ENCODE measurements at regions not wholly inside any gene's neighbourhood (a gene's known extent, or its start where the extent isn't known, plus 50 kb on each side); places are given as distances from the start of the nearest gene placed in this dataset.

DNA sequence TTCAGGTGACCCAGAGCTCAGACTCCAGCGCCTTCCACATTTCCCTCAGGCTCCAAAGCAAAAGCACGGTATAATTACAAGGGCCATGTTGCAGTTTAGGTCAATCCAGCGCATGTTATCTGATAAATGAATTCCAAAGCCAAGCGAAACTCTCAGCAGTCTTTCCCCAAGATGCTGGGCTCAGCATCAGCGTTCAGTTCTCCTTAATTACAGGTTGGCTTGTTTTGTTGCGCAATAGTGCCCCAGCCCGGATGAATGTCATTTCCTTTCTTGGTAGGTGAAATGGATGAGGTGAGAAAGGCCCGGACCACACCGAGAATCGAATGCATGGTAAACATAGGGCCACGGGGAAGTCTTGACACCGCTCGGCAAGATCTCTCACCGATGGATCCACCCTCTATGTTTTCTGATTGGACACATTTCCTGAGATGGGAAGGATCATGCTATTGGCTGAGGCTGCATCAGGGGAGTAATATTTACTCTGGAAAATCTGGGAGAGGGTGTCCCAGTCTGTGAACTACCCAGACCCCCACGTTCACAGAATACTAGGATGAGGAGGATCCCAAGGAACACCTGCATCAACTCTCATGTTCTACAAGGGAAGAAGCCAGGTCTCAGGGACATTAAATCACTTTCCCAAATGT lies 221.2 kb upstream of the ANKRD55 start:
- no peak for DNase-seq

DNA sequence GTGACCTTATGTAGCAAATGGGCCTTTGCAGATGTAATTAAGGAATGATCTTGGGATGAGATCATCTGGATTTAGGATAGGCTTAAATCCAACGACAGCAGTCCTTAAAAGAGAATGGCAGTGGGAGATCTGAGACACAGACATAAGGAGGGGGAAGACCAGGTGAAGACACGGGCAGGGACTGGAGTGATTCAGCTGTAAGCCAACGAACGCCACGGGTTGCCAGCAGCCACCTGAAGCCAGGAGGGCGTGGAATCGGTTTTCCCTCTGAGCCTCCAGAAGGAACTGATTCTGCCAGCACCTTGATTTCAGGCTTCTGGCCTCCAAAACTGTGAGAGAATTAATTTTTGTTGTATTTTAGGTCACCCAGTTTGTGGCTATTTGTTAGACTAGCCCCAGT lies 218.6 kb upstream of the ANKRD55 start:
- DNase-seq = no peak

DNA sequence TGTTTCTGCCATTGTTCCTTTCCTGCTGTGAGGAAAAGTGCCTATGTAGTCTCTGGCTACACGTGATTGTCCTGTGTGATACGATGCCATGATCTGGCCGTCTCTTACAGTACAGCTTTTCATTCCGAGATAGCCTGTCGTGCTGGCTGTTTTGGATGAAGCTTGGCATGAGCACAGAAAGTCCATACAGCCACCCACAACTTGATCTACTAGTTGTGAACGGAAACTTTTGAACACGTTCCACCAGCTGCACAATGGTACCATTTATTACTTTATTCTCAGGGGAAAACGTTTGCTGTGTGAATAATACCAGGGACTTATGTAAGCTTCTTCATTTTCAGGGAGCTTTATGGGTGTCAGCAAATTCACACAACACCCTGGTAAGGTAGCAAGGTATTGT lies 217.6 kb upstream of the ANKRD55 start:
- no peak for DNase-seq

DNA sequence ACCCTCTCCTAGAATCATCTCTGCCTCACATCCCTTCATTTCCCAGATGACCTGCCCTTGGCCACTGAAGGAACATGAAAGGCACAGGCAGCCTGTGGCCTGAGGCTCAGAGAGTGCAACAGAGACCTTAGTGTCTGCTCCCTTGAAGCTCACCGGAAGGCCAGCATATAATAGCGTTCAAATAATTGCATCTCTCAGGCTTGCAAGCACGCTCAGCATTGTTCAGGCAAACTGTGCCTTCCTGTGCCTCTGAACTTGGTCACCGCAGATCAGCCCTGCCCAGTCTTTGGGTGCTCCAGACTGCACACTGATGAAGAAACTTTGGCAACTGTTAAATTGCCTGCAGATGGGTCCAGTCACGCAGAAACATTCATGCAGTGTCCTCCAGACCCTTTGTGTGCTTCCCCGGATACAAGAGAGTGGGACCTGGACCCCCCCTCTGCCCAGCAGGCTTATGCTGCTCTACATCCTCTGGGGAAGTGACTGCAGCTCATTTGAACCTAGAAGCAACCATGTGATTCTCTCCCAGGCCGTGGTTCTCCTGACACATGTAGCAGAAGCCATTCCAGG lies 216.0 kb upstream of the ANKRD55 start:
- DNase-seq = no peak

DNA sequence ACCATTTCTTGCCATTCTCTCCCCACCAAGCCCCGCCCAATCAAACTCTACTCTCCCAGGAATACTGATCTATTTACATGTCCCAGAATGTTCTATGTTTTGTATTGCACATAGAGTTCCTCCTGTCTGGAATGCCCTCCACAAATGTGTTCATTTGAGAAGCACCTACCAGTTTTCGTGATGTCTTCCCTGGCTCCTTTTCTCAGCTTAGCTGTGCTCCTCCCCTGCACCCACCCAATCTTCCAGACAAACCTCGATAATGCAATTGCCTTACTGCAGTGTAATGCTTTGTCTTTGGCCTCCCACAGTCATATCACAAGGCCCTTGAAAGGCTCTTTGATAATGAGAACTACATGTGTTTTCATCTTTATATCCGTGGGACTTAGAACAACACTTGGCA lies 214.5 kb upstream of the ANKRD55 start:
- no peak for DNase-seq

DNA sequence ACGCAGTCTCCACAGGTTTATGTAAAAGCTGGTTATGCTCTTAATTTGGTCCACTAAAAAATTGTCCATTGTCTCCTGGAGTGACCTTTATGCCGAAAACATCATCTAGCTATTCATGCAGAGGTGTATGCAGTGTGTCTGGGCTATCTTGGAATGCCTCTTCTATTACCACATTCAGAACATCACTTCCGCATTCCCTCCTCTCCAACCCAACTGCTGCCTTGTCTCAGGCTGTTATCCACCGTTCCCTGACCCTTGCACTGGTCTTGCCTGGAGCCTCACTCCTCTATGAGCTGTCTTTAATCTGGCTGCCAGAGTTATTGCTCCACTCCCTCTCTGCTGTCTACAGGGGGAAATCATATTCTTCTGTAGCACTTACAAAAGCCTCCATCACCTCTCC lies 214.1 kb upstream of the ANKRD55 start:
- no peak for DNase-seq

DNA sequence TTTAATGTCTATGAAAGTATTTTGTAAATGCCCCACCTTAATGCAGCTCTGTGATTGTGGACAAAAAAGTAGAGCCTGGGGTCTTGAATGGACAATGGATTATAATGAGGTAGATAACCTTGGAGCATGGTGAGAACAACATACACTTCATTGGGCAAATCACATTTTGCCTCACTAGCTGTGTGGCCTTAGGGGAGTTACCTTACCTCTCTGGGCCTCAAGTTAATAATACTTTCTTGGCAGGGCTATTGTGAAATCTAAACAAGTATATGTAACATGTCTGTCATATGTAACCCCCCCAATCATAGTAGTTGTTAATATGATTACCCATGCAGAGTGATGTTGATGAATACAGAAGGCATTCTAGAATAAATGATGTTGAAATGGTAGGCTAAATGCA lies 213.6 kb upstream of the ANKRD55 start:
- DNase-seq = no peak

DNA sequence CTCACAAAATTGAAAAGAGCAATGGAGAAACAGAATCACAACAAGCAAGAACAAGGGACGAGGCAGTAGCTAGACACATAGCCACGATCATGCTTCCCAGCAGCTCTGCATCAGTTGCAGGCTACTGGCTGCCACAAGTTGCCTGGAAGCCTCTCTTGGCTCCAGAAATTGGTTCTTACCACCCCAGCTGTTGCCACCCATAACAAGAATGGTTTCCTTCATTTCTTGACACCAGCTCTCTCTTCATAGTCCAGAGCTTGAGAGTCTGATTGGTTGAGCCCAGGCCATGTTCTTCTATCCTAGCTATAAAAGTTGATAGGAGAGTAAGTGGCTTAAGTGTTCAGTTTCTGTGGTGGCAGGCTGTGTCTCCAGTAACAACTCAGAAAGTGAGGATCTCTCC lies 210.7 kb upstream of the ANKRD55 start:
- DNase-seq = no peak

DNA sequence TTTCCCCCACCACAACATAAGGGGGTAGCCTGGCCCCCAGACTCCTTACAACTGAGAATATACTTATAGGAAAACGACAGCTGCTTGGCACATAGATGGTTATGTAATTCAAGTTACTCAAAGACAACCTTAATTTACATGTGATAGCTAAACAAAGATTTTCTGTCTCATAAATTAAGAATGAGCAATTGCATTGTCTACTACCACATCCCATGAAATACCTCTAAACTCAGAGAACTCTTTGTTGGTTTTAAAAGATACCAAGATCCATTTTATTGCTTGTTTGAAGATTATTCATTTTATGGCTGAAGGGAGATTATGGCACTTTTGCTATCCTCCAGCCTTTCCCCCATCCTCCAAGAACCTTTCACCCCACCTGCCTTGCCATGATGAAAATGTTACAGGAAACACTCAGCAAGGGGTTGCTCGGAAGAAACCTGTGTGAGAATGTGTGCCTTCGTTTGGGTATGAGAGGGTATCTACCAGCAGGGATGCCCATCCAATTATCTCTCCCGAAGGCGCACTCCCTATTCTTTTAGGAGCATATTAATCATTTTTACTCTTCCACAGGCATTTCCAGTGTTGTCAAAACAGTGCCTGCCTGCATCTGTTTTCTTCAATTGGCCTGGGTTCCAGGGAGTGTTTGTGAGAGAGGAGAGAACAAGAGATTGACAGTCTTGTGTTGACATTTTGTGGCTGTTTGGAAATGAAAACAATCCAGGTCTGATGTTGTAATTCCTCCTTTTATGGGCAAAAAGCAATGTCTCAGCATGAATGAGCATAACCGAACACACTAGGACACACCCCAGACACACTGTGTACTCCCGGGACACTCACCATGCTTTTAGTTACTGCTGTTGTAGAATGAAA lies 208.0 kb upstream of the ANKRD55 start:
- no peak for DNase-seq

DNA sequence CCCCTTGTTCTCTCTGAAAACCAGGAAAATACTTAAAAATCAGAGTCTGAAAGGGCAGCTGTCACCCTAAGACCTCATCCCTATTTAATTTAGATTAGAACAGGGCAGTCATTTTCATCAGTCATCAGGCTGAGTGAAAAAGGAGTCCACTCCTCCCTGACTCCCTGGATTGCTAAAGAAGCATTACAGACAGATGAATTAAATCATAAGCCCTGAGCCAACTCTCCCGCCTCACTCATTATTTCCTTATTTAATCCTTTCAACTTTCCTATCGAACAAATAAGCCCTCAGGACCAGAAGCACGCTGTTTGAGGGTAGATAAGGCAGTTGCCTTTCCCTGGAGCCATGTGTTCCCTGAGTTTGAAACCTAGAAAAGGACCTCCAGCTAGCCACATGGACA lies 201.9 kb upstream of the ANKRD55 start:
- DNase-seq = no peak

DNA sequence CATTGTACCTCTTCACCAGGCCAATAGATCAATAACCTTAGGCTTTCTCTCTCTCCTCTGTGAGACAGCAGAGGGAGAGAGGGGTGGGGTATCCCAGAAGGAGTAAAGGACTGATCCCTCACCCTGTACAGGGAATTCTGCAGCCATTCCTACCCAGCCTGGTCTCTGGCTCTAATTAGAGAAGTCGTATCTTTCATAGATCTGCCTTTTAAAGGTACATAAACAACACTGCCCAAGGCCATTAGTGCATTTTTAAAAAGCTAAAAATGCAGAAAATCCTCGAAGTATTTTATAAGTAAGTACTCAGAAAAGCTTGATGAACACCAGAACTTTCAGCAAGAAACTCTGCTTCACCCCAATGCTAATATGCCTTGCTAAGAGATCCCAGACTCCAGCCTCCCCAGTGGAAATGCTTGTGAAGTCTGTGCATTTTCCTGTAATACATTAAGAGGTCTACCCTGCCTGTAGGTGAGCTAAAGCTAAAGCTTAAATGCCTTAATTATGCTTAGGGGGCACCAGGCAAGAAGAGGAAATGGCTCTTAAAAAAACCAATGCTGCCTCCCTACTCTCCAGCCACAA lies 200.0 kb upstream of the ANKRD55 start:
- DNase-seq = no peak

DNA sequence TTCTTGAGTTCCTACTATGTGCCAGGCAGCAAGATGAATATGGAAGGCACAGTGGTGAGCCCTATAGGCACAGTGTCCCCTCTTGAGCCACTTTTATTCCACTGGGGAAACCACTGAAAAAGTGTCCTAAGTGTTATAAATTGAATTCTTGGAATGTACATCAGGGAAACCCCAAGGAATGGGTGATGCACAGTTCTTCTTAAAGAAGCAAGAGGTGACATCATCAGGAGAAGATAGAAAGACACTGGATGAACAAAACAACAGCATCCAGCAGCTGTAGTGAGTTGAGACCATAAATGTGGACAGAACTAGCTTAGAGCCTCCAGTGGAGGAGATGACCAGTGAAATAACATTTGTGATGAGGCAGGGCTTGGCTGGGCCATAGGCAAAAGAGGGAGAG lies 199.2 kb upstream of the ANKRD55 start:
- no peak for DNase-seq

DNA sequence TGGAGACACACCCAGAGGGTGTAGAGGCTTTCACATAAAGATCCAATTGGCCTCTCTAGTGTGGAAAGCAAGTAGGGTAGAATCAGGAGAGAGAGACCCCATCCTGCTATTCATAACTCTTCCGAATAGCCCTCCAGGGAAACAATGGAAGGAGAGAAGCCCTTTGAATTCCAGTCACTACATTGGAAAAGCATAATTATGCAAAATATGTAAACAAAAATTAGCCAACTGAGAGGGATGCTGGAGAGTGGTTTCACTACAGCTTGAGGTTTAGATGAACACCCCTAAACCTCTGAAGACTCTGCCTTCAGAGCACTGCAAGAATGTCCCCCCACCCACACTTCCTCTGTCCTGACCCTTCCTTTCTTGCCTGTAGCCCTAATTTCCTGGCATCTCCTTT lies 197.3 kb upstream of the ANKRD55 start:
- no peak for DNase-seq

DNA sequence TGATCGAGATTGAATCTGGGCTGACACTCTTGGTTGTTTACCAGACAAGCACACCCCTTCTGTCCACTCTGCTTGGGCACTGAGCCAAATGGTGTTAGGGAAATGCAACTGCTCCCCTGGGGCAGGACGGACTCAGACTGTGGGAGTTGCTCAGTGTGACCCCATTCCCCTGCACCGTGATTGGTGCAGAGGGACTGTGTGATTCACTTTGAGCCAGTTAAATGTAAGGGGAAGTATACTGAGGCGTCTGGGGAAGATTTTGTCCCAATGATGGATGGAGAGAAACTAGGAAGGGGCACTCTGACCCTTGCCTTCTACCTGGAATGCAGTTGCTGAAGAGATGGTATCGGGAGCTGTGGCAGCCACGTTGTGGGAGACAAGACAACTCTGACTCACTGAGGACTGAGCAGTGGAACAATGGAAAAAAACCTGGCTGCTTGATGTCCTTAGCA lies 196.0 kb upstream of the ANKRD55 start:
- no peak for DNase-seq

DNA sequence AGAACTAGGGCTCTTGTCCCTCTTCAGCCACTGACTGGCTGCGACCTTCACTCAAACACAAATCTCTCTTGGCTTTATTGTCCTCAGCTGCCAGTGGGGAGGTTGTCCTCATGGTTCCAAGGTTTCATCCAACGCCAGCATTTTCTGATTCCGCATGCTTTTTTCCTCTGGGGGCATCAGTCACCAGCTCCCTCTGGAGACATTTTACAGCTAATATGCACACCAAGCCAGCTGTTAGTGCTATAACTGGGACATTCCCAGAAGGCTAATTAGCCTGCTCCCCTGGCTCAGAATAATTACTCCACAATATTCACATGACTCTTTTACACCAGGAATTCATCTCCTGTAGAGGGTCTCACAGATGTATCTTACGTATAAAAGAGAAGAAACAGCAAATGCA lies 193.6 kb upstream of the ANKRD55 start:
- no peak for DNase-seq

DNA sequence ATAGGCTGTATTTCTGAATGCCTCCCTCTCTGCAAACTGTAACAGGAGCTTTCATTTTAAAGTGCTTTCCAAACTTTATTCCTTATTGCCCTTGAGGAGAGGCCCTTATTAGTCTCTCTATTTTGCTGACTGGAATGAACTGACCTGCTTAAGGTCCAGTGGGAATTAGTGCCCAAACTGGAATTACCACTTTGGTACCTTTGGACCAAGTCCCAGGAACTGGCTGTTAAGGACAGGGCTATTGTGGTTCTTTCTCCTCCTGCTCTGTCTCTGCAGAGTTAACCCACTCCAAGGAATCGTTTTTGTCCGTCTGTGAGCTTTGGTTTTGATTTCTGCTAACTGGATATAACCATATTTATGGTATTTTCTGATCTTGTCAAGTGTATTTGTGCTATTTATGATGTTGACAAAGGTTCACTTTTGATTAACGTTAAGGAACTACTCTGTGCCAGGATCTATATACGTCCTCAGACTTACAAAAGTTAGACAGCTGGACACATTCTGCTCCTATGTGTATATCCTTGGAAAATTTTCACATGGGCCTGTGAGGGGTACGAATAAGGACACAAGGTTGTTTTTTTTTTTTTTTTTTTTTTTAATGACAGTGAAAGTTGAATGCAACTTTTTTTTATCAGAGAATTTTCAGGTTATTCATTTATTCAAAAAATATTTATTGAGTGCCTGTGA lies 189.1 kb upstream of the ANKRD55 start:
- no peak for DNase-seq

DNA sequence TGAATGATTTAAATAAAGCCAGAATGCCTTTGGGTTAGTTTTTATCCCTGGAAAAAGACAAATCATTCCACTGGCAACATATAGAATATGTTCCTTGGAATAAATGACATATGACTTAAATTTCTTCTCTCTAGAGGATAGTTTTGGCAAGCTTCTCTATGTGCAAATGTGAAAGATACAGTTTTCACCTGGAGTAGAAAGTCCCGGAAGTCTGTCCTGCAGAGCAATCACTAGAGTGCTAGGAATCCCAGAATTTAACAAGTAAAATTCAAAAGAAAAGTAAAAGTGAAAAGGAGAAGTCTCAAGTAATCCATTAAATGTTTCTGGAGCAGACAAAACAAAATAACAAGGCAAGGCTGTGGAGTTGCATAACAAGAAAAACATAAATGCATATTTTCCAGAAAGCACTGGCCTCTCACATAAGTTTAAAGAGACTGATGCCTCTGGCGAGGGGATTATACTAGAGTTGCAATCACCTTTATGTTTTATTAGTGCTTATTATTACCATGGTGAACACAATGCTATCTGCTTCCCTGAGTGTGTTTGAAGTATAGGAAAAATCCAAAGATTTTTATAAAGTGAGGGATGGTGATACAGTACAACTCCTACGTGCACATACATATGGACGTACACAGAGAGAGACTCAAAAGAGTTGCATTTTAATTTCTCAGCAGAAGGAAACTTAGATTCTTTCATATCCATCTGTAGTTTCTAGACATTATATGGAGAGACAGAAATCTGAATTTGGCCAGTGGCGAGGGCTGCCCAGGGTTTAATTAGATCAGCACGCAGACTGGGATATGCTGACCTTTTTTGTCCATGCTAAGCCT lies 188.3 kb upstream of the ANKRD55 start:
- no peak for DNase-seq

DNA sequence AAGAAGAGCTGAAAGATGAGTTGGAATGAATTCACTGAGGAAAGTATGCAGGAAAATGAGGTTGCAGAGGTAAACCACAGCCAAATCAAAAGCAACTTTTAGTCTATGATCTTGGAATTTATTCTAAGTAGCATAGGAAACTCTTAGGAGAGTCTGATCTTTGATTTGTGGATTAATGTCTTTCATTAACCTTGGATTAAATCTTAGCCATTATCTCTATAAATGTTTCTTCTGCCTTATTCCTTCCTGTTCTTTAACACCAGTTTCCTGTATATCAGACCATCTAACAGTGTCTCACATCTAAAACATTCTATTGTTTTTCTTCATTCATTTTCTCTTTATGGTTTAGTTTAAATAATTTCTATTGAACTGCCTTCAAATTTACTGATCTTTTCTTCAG lies 187.2 kb upstream of the ANKRD55 start:
- DNase-seq = no peak

DNA sequence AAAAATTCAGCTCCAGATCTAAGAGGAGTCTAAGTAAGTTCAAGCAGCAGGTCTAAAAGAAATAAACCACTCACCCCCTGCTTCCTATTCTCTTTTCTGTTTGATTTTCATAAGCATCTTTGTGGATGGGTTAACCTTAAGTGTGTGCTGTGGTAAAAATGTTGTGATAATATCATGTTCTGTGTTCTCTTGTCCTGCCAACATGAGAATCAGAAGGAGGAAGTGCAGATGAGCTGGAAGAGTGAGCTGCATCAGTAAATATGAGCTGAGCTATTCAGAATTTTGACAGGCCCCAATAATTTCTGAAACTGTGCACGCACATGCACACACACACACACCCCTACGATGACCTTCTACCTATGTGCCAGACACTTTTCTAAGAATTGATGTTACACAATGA lies 186.5 kb upstream of the ANKRD55 start:
- DNase-seq = peak; percentile 55

DNA sequence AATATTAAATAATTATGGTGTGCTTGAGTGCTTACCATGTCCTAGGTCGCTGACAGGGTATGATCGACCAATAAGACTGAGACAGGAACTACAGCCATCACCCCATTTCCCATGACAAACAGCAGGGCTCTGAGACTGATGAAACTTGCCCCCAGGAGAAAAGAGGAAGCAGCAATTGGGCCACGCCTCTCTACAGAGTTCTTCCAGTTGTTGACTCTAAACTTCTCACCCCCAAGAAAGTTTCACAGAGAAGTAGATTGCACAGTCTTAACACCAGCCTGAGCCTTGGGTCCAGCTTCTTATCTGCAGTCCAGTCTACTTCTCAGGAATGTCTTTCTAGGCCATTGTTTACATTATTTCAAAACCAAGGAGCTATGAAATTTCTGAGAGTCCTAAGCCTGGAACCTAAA lies 182.2 kb upstream of the ANKRD55 start:
- DNase-seq = peak; percentile 93

DNA sequence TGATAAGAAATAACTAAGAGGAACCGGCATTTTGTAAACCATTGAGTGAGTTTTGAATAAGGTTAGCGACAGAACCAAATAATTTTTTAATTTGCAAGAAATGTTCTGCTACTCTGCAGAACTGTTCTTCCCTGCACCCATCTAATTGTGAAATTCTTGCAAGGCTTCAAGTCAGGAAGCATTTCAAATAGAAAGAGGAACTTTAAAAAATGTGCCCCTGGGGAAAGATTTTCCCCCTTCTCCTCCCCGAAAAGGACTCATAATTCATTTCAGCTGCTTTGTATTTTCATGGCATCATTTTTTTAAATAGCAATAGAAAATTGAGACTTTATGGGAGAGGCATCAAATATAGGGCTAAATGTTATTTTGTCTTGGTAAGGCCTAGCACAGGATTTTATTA lies 180.9 kb upstream of the ANKRD55 start:
- peak; percentile 68 for DNase-seq

DNA sequence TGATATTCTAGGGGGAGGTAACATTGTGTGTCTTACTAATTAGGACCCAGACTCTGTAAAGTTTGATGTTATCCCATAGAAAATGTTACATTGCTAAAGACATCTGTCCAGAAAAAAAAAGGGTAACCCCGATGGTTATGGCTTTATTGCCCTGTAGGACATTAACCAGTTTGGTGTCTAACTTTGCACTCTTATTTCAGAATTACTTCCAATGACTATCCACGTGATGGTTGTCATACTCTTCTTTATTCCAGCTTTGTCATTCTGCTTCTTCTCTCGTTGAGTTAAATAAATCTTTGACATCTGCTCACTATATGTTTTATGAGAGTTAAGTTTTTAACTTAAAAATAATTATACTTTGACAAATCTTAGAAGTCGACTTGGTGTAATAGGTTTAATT lies 180.4 kb upstream of the ANKRD55 start:
- DNase-seq = no peak

All from hematopoietic multipotent progenitor cell treated with erythropoietin and hydrocortisone succinate and interleukin-3 and kit ligand, for 4 days (in vitro differentiated cells).